Upper lobe of right lung (tissue), 1 donor: ENCODE measurements at regions not wholly inside any gene's neighbourhood (a gene's known extent, or its start where the extent isn't known, plus 50 kb on each side); places are given as distances from the start of the nearest gene placed in this dataset.

ENCODE experiments used
- ATAC-seq: fragments of 200-7000 bp; cut with Tn5 transposase; one replicate; pipeline ENCODE4 v1.9.1; 2020; ENCODE audit warnings: mild to moderate bottlenecking, moderate library complexity
- DNase-seq: peaks from one replicate; pipeline ENCODE4 v3.0.0-alpha.2; 2020
- H3K27ac ChIP-seq: fragments of 200-600 bp; one replicate; pipeline ENCODE4 v1.8.0; 2022
- H3K27me3 ChIP-seq: fragments of 200-600 bp; one replicate; pipeline ENCODE4 v1.8.0; 2022; ENCODE audit warnings: mild to moderate bottlenecking
- H3K36me3 ChIP-seq: fragments of 200-600 bp; one replicate; pipeline ENCODE4 v1.8.0; 2022
- H3K4me1 ChIP-seq: fragments of 200-600 bp; one replicate; pipeline ENCODE4 v1.8.0; 2022
- H3K4me3 ChIP-seq: fragments of 200-600 bp; one replicate; pipeline ENCODE4 v1.8.0; 2022; ENCODE audit warnings: mild to moderate bottlenecking
- H3K9me3 ChIP-seq: fragments of 200-600 bp; one replicate; pipeline ENCODE4 v1.8.0; 2022
- intact Hi-C: fragments of 100-400 bp; cut with DNase I; formaldehyde crosslinking; loops from one replicate; pipeline ENCODE4 v1.11.0; 2022
- TF ChIP-seq, protein P1 (sequence below): fragments of 200-600 bp; IDR thresholded peaks from one replicate; pipeline ENCODE4 v1.8.0; 2022; ENCODE audit warnings: antibody characterized with exemption
- donor health status: DM: no; HTN: yes; CAD: no; lungs with severe emphysema.

DNA sequence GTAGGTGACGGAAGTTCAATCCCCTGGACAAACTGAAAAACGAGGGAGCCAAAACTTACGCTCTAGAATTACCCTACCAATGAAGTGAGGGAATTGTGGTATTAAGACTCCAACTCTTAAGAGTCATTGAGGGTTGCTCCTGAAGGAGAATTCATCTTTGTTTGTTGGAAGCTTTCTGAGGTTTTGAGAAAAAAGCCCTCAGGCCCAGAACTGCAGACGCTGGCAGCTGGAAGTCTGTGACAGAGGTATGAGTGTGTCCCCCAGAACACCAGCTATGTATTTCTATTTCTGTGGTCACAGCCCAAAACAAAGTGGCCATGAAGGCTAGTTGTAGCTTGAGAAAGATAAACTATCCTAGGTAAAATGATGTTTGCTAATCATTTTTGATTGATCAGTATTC, 438.8 kb upstream of the B3GALT2 start:
- Histone ChIP-seq H3K9me3 (no peaks in the 10 kb centered on the region), H3K27me3 (no peaks in the 10 kb centered on the region), H3K4me3 (no peak overlapping the region), H3K4me1 (no peaks in the 10 kb centered on the region), H3K27ac (no peak overlapping the region), H3K36me3 (no peaks in the 10 kb centered on the region)
- intact Hi-C loops = no loop called here
- DNase-seq (no peak), ATAC-seq (no peak)
- TF ChIP-seq, protein P1, sequence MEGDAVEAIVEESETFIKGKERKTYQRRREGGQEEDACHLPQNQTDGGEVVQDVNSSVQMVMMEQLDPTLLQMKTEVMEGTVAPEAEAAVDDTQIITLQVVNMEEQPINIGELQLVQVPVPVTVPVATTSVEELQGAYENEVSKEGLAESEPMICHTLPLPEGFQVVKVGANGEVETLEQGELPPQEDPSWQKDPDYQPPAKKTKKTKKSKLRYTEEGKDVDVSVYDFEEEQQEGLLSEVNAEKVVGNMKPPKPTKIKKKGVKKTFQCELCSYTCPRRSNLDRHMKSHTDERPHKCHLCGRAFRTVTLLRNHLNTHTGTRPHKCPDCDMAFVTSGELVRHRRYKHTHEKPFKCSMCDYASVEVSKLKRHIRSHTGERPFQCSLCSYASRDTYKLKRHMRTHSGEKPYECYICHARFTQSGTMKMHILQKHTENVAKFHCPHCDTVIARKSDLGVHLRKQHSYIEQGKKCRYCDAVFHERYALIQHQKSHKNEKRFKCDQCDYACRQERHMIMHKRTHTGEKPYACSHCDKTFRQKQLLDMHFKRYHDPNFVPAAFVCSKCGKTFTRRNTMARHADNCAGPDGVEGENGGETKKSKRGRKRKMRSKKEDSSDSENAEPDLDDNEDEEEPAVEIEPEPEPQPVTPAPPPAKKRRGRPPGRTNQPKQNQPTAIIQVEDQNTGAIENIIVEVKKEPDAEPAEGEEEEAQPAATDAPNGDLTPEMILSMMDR = no peak

DNA sequence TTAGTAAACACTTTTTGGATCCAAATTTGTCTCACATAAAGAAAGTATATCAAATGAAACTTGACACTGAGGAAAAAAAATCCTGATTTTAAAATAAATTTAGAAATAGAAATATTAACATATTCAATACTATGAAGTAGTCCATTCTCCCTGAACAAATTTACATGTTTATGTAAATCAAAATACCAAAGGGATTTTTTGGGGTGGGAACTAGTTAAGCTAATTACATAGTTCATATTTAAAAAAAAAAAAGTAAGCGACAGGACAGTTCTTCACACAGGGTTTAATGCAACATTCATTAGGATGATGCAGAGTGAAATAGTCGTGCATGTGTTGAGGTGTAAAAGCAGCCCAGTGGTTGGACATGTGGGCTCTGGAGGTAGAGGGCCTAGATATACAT, 433.5 kb upstream of the B3GALT2 start:
- intact Hi-C loops = no loop called here

DNA sequence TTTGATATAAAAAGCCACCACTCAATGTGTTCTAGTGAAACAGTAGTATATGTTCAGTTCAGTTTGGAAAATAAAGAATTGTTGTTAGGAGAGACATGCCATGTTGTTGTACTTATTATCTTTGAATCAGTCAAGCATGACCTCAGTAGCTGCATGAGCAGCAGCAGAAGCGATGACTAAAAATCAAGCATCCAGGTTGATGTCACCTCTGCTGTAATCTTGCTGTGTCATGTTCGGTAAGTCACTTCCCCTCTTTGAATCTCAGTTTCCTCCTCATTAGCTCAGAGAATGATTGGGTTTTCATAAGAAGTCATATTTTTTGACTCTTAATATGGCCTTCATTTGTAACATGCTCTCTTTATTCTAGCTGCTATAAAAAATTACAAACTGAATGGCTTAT, 428.4 kb upstream of the B3GALT2 start:
- H3K4me3 ChIP-seq = no peak overlapping the region
- H3K36me3 ChIP-seq = no peaks in the 10 kb centered on the region
- DNase-seq (no peak), ATAC-seq (no peak)
- H3K4me1 ChIP-seq = no peaks in the 10 kb centered on the region
- intact Hi-C loops = no loop called here
- no peaks in the 10 kb centered on the region for H3K9me3 ChIP-seq
- H3K27ac ChIP-seq = no peak overlapping the region
- TF ChIP-seq, protein P1 = no peak
- H3K27me3 ChIP-seq = no peaks in the 10 kb centered on the region

More for the DNA sequence above, 433.5 kb upstream of the B3GALT2 start:
- no peaks in the 10 kb centered on the region for H3K4me1 ChIP-seq
- no peak for DNase-seq
- H3K27me3 ChIP-seq = no peaks in the 10 kb centered on the region
- no peaks in the 10 kb centered on the region for H3K36me3 ChIP-seq
- no peaks in the 10 kb centered on the region for H3K9me3 ChIP-seq
- H3K4me3 ChIP-seq = no peak overlapping the region
- H3K27ac ChIP-seq = no peak overlapping the region
- no peak for ATAC-seq
- TF ChIP-seq, protein P1 = no peak

DNA sequence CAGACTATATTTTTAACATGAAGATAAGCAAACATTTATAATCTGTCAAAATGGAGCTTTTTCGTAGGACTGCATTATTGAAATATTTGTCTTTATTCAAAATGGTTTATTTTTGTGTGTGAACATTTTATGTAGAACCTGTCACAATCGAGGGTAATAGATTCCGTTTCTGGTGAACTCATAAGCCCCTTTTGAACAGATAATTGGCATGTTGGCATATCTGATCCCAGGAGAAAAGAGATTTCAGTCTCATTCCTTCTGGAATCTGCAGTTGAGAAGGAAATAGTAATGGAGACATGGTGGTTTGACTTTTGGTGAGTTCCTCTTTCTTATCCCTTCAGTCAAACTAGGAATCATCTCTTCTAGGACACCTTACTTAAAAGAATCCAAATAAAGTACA, 427.9 kb upstream of the B3GALT2 start:
- no peaks in the 10 kb centered on the region for H3K27me3 ChIP-seq
- ATAC-seq = no peak
- DNase-seq = no peak
- intact Hi-C loops = no loop called here
- TF ChIP-seq, protein P1 = no peak
- H3K4me3 ChIP-seq = no peak overlapping the region
- no peaks in the 10 kb centered on the region for H3K4me1 ChIP-seq
- H3K9me3 ChIP-seq = no peaks in the 10 kb centered on the region
- H3K27ac ChIP-seq = no peak overlapping the region
- H3K36me3 ChIP-seq = no peaks in the 10 kb centered on the region

DNA sequence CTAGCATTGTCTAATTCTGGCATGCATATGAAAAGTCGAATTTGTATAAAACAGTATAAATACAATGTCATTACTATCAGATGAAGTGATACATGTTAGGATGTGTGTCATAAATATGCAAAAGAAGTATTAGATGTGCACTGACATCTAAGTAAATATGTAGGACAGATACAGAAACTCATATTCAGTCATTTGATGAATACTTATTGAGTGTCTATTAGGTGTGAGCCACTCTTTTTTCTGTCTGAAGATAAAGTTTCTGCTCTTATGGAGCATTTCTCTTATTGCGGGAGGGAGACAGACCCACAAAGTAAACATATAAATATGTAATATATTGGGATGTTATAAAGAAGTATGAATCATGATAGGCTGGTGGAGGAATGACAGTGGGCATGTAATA, 426.6 kb upstream of the B3GALT2 start:
- ATAC-seq = no peak
- DNase-seq = no peak
- intact Hi-C loops = no loop called here
- Histone ChIP-seq H3K9me3 (no peaks in the 10 kb centered on the region), H3K4me3 (no peak overlapping the region), H3K27me3 (no peaks in the 10 kb centered on the region), H3K4me1 (no peaks in the 10 kb centered on the region), H3K27ac (no peak overlapping the region), H3K36me3 (no peaks in the 10 kb centered on the region)
- TF ChIP-seq, protein P1 = no peak

DNA sequence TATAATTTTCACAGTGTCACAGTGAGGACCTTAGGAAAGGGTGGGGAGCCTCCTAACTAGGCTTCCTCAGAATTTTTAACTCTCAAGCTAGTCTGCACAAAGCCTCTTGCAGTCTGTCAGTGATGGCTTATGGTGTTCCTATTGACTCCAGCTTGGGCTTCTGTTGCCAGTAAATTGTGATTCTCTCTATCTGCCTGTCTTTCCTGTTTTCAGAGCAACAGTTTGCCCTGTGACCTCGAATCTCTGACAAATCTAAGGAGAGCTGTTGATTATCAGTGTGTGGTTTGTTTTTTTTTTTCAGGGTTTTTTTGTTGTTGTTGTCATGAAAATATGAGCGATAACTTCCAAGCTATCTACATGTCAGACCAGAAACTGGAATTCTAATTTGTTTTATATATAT, 423.2 kb upstream of the B3GALT2 start:
- ATAC-seq = no peak
- H3K27ac ChIP-seq = no peak overlapping the region
- TF ChIP-seq, protein P1 = no peak
- no peak for DNase-seq
- no peaks in the 10 kb centered on the region for H3K9me3 ChIP-seq
- no peaks in the 10 kb centered on the region for H3K4me1 ChIP-seq
- no peaks in the 10 kb centered on the region for H3K27me3 ChIP-seq
- intact Hi-C loops = no loop called here
- no peaks in the 10 kb centered on the region for H3K36me3 ChIP-seq
- no peak overlapping the region for H3K4me3 ChIP-seq
